Hepatocyte (in vitro differentiated cells): ENCODE measurements at regions not wholly inside any gene's neighbourhood (a gene's known extent, or its start where the extent isn't known, plus 50 kb on each side); places are given as distances from the start of the nearest gene placed in this dataset.

ENCODE experiments used
- DNase-seq: peaks from one replicate; pipeline ENCODE4 v3.0.0-alpha.2; 2016; ENCODE audit warnings: low spot score
- H2AFZ ChIP-seq: fragments of 200-600 bp; sonication (generic); 2 replicates; pipeline ENCODE4 v1.6.0; 2016; ENCODE audit warnings: antibody characterized with exemption, mild to moderate bottlenecking
- H3K27ac ChIP-seq: fragments of 200-600 bp; sonication (generic); 2 replicates; pipeline ENCODE4 v1.5.1; 2016; ENCODE audit warnings: mild to moderate bottlenecking
- H3K27me3 ChIP-seq: fragments of 200-600 bp; sonication (generic); 2 replicates; pipeline ENCODE4 v1.6.1; 2016
- H3K36me3 ChIP-seq: fragments of 200-600 bp; sonication (generic); replicated peaks from 2 replicates; pipeline ENCODE4 v1.5.1; 2016; ENCODE audit warnings: low read depth; ENCODE audit not compliant: insufficient read depth
- H3K4me1 ChIP-seq: fragments of 200-600 bp; sonication (generic); 2 replicates; pipeline ENCODE4 v1.5.1; 2016; ENCODE audit warnings: mild to moderate bottlenecking, moderate library complexity; ENCODE audit not compliant: insufficient read depth
- H3K4me2 ChIP-seq: fragments of 200-600 bp; sonication (generic); 2 replicates; pipeline ENCODE4 v1.6.0; 2016
- H3K4me3 ChIP-seq: fragments of 200-600 bp; sonication (generic); 2 replicates; pipeline ENCODE4 v1.5.1; 2016; ENCODE audit warnings: mild to moderate bottlenecking
- H3K79me2 ChIP-seq: fragments of 200-600 bp; sonication (generic); 2 replicates; pipeline ENCODE4 v1.6.0; 2017; ENCODE audit warnings: mild to moderate bottlenecking
- H3K9me2 ChIP-seq: fragments of 200-600 bp; sonication (generic); replicated peaks from 2 replicates; pipeline ENCODE4 v1.6.0; 2017; ENCODE audit warnings: mild to moderate bottlenecking; ENCODE audit not compliant: insufficient read depth
- H3K9me3 ChIP-seq: fragments of 200-600 bp; sonication (generic); 2 replicates; pipeline ENCODE4 v1.5.1; 2016; ENCODE audit warnings: low read depth, mild to moderate bottlenecking
- H4K20me1 ChIP-seq: fragments of 200-600 bp; sonication (generic); 2 replicates; pipeline ENCODE4 v1.6.0; 2016; ENCODE audit warnings: mild to moderate bottlenecking; ENCODE audit not compliant: insufficient read depth, poor library complexity, severe bottlenecking
- EZH2 ChIP-seq: fragments of 200-600 bp; sonication (generic); IDR thresholded peaks from 2 replicates; pipeline ENCODE4 v1.6.1; 2016; ENCODE audit warnings: antibody characterized with exemption, mild to moderate bottlenecking, borderline replicate concordance
- EZH2phosphoT487 ChIP-seq: fragments of 200-600 bp; sonication (generic); IDR thresholded peaks from one replicate; pipeline ENCODE4 v1.6.1; 2018; ENCODE audit warnings: antibody characterized with exemption, mild to moderate bottlenecking, low read depth, moderate library complexity; ENCODE audit not compliant: unreplicated experiment, severe bottlenecking
- WGBS: methylation state at CpG from one replicate; pipeline ENCODE4 v1.1.6; 2016; ENCODE audit warnings: low lambda C conversion rate; ENCODE audit errors: missing lambda C conversion rate; 5-methylcytosine and 5-hydroxymethylcytosine counted together
- TF ChIP-seq, protein P1 (sequence below): fragments of 200-600 bp; sonication (generic); IDR thresholded peaks from 2 replicates; pipeline ENCODE4 v1.5.1; 2016; ENCODE audit warnings: antibody characterized with exemption, mild to moderate bottlenecking; ENCODE audit not compliant: poor library complexity

- no peaks in the 10 kb centered on the region for H3K4me1 ChIP-seq
- no peak for DNase-seq
- WGBS = 54% methylated on average over 4 of the region's 4 CpGs
- H3K27me3 ChIP-seq = no peaks in the 10 kb centered on the region
- no peaks in the 10 kb centered on the region for H3K9me3 ChIP-seq
- H3K79me2 ChIP-seq = no peaks in the 10 kb centered on the region
- H3K4me3 ChIP-seq = no peak overlapping the region
- H3K36me3 ChIP-seq = no peaks in the 10 kb centered on the region
- no peak overlapping the region for H3K27ac ChIP-seq
- H3K9me2 ChIP-seq = no peaks in the 10 kb centered on the region
- H4K20me1 ChIP-seq = no peaks in the 10 kb centered on the region
- H3K4me2 ChIP-seq = no peak overlapping the region
- H2AFZ ChIP-seq = no peak overlapping the region
- TF ChIP-seq EZH2phosphoT487 = no peak
- TF ChIP-seq, protein P1, sequence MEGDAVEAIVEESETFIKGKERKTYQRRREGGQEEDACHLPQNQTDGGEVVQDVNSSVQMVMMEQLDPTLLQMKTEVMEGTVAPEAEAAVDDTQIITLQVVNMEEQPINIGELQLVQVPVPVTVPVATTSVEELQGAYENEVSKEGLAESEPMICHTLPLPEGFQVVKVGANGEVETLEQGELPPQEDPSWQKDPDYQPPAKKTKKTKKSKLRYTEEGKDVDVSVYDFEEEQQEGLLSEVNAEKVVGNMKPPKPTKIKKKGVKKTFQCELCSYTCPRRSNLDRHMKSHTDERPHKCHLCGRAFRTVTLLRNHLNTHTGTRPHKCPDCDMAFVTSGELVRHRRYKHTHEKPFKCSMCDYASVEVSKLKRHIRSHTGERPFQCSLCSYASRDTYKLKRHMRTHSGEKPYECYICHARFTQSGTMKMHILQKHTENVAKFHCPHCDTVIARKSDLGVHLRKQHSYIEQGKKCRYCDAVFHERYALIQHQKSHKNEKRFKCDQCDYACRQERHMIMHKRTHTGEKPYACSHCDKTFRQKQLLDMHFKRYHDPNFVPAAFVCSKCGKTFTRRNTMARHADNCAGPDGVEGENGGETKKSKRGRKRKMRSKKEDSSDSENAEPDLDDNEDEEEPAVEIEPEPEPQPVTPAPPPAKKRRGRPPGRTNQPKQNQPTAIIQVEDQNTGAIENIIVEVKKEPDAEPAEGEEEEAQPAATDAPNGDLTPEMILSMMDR = no peak
- TF ChIP-seq EZH2 = no peak
Observed at GRCh38 chr1:238119060-238119459, 228.3 kb upstream of the ZP4 start.

DNA sequence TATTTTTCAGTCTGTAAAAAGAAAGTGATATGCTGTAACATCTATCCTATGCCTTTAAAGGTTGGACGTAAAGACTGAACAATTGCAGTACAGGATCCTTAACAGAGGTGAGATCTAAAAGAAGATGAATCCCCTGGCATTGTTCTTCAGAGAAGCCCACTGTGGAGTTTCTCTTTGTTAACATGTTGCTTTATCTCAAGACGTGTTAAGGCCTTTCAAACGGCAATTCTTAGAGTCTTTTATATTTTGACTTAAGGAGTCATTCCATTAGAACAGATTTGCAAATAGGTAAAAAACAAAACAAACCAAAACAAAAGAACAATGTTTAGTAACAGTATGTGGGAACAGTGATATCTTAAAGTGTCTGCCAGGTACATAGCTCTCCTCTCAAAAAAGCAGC is 225.1 kb upstream of the ZP4 start:
- Histone ChIP-seq H3K36me3 (no peaks in the 10 kb centered on the region), H3K4me1 (no peaks in the 10 kb centered on the region), H3K9me2 (no peaks in the 10 kb centered on the region), H2AFZ (no peak overlapping the region), H3K9me3 (no peaks in the 10 kb centered on the region), H3K27me3 (no peaks in the 10 kb centered on the region), H4K20me1 (no peaks in the 10 kb centered on the region), H3K4me3 (no peak overlapping the region), H3K27ac (no peak overlapping the region), H3K79me2 (no peaks in the 10 kb centered on the region), H3K4me2 (no peak overlapping the region)
- 61% methylated on average over 3 of the region's 3 CpGs for WGBS
- no peak for TF ChIP-seq EZH2
- TF ChIP-seq, protein P1 = no peak
- TF ChIP-seq EZH2phosphoT487 = no peak
- no peak for DNase-seq

DNA sequence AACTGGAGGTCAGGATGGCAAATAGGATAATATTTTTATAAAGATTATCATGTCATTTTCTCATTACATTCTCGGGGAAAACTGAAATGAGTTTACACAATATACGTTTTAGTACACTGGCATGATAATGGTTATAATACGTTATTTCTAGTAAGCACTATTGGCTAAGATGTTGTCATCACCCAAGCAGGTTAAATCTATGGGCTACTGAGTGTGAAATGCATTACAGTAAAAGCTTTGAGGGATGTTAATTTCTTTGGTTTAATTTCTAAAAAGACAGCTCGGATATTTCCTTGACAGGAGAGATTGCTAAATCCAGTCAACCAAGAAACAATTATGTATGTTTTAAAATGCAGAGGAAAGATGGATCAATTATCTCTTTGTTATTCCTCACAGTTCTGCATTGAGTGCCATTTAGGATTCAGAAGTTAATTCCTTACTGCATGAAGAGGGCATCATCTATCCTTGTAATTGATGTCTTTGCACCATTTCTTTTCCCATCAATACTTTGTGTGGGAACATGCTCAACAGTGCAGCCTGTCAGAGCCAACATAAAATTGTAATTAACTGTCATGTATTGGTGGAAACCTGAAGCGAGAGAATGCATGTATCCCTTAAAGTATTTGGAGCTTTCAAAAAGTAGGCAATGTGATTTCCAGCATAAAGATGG is 222.4 kb upstream of the ZP4 start:
- WGBS = 75% methylated on average over 5 of the region's 5 CpGs
- Histone ChIP-seq H3K4me3 (no peak overlapping the region), H2AFZ (no peak overlapping the region), H3K27ac (no peak overlapping the region), H3K9me3 (no peaks in the 10 kb centered on the region), H3K4me1 (no peaks in the 10 kb centered on the region), H4K20me1 (no peaks in the 10 kb centered on the region), H3K9me2 (no peaks in the 10 kb centered on the region), H3K79me2 (no peaks in the 10 kb centered on the region), H3K4me2 (no peak overlapping the region), H3K36me3 (no peaks in the 10 kb centered on the region), H3K27me3 (no peaks in the 10 kb centered on the region)
- no peak for TF ChIP-seq EZH2
- TF ChIP-seq EZH2phosphoT487 = no peak
- TF ChIP-seq, protein P1 = no peak
- DNase-seq = no peak

GRCh38 chr1:238111516-238111915 is 220.8 kb upstream of the ZP4 start:
- Histone ChIP-seq H3K9me3 (no peaks in the 10 kb centered on the region), H3K4me2 (no peak overlapping the region), H3K4me1 (no peaks in the 10 kb centered on the region), H3K9me2 (no peaks in the 10 kb centered on the region), H2AFZ (no peak overlapping the region), H3K27ac (no peak overlapping the region), H3K36me3 (no peaks in the 10 kb centered on the region), H3K79me2 (no peaks in the 10 kb centered on the region), H3K27me3 (no peaks in the 10 kb centered on the region), H4K20me1 (no peaks in the 10 kb centered on the region), H3K4me3 (no peak overlapping the region)
- TF ChIP-seq EZH2phosphoT487 = no peak
- TF ChIP-seq, protein P1 = no peak
- TF ChIP-seq EZH2 = no peak
- WGBS = 46% methylated on average over 2 of the region's 2 CpGs
- no peak for DNase-seq
